Smooth muscle cell (in vitro differentiated cells): ENCODE measurements at regions not wholly inside any gene's neighbourhood (a gene's known extent, or its start where the extent isn't known, plus 50 kb on each side); places are given as distances from the start of the nearest gene placed in this dataset.

Experiments used
- DNase-seq: peaks from one replicate; lab custom pipeline; 2025; ENCODE audit not compliant: unreplicated experiment; lab: John Stamatoyannopoulos, UW
- H2AFZ ChIP-seq: fragments of 200-600 bp; sonication (generic); 2 replicates; pipeline ENCODE4 v1.6.0; 2016; ENCODE audit warnings: antibody characterized with exemption, low read depth, mild to moderate bottlenecking
- H3F3A ChIP-seq: fragments of 200-600 bp; sonication (generic); 2 replicates; pipeline ENCODE4 v1.6.0; 2017; ENCODE audit warnings: antibody characterized with exemption, low read depth
- H3K27ac ChIP-seq: fragments of 200-600 bp; sonication (generic); 2 replicates; pipeline ENCODE4 v1.5.1; 2016; ENCODE audit warnings: low read depth, mild to moderate bottlenecking
- H3K27me3 ChIP-seq: fragments of 200-600 bp; sonication (generic); 2 replicates; pipeline ENCODE4 v1.6.1; 2016; ENCODE audit warnings: low read depth, mild to moderate bottlenecking
- H3K36me3 ChIP-seq: fragments of 200-600 bp; sonication (generic); 2 replicates; pipeline ENCODE4 v1.5.1; 2016; ENCODE audit warnings: low read depth
- H3K4me1 ChIP-seq: fragments of 200-600 bp; sonication (generic); 2 replicates; pipeline ENCODE4 v1.5.1; 2016; ENCODE audit warnings: low read depth
- H3K4me2 ChIP-seq: fragments of 200-600 bp; sonication (generic); 2 replicates; pipeline ENCODE4 v1.6.0; 2016; ENCODE audit warnings: mild to moderate bottlenecking
- H3K4me3 ChIP-seq: fragments of 200-600 bp; sonication (generic); 2 replicates; pipeline ENCODE4 v1.5.1; 2016; ENCODE audit warnings: mild to moderate bottlenecking
- H3K79me2 ChIP-seq: fragments of 200-600 bp; sonication (generic); 2 replicates; pipeline ENCODE4 v1.6.0; 2016; ENCODE audit warnings: low read depth, mild to moderate bottlenecking
- H3K9ac ChIP-seq: fragments of 200-600 bp; sonication (generic); 2 replicates; pipeline ENCODE4 v1.6.0; 2016; ENCODE audit warnings: low read depth
- H3K9me3 ChIP-seq: fragments of 200-600 bp; sonication (generic); replicated peaks from 2 replicates; pipeline ENCODE4 v1.5.1; 2016; ENCODE audit warnings: low read depth
- H4K20me1 ChIP-seq: fragments of 200-600 bp; sonication (generic); 2 replicates; pipeline ENCODE4 v1.6.0; 2016; ENCODE audit warnings: low read depth
- CTCF ChIP-seq: fragments of 200-600 bp; sonication (generic); IDR thresholded peaks from 2 replicates; pipeline ENCODE4 v1.5.1; 2017; ENCODE audit warnings: borderline replicate concordance, mild to moderate bottlenecking, antibody characterized with exemption; ENCODE audit not compliant: insufficient read depth, poor library complexity, severe bottlenecking
- WGBS: methylation state at CpG from one replicate; pipeline ENCODE4 v1.1.7; 2016; ENCODE audit warnings: low lambda C conversion rate; 5-methylcytosine and 5-hydroxymethylcytosine counted together

- no peaks in the 10 kb centered on the region for H3K36me3 ChIP-seq
- peaks cover 33% of the 10 kb centered on the region for H3K4me1 ChIP-seq
- no peak overlapping the region for H3K4me3 ChIP-seq
- H3K4me2 ChIP-seq, result no peak overlapping the region
- no peaks in the 10 kb centered on the region for H3K9me3 ChIP-seq
- no peak overlapping the region for H2AFZ ChIP-seq
- no peaks in the 10 kb centered on the region for H3K27me3 ChIP-seq
- H3K27ac ChIP-seq, result no peak overlapping the region
- no peaks in the 10 kb centered on the region for H3K79me2 ChIP-seq
- no peaks in the 10 kb centered on the region for H4K20me1 ChIP-seq
- peaks cover 3% of the 10 kb centered on the region for H3F3A ChIP-seq
- 97% methylated on average over 1 of the region's 1 CpG for WGBS
- TF ChIP-seq CTCF, result no peak
- no peak for DNase-seq
- no peak overlapping the region for H3K9ac ChIP-seq
Measured at GRCh38 chr13:50593207-50593606, 250.3 kb downstream of the DLEU7 start.

- Histone ChIP-seq H3K4me3 (no peak overlapping the region), H3K4me1 (peaks cover 28% of the 10 kb centered on the region), H4K20me1 (no peaks in the 10 kb centered on the region), H3K79me2 (no peaks in the 10 kb centered on the region), H3K27ac (no peak overlapping the region), H3K27me3 (no peaks in the 10 kb centered on the region), H3K4me2 (no peak overlapping the region), H3K36me3 (no peaks in the 10 kb centered on the region), H2AFZ (no peak overlapping the region), H3K9ac (no peak overlapping the region), H3F3A (peaks cover 3% of the 10 kb centered on the region), H3K9me3 (no peaks in the 10 kb centered on the region)
- no peak for TF ChIP-seq CTCF
- WGBS, result 78% methylated on average over 8 of the region's 11 CpGs
- no peak for DNase-seq
Measured at GRCh38 chr13:50594276-50595051, 249.0 kb downstream of the DLEU7 start.

- peaks cover 24% of the 10 kb centered on the region for H3K4me1 ChIP-seq
- H3K36me3 ChIP-seq, result no peaks in the 10 kb centered on the region
- no peak overlapping the region for H3K4me3 ChIP-seq
- peaks cover 1% of the 10 kb centered on the region for H3F3A ChIP-seq
- no peak for DNase-seq
- no peak for TF ChIP-seq CTCF
- no peak overlapping the region for H3K27ac ChIP-seq
- no peak overlapping the region for H2AFZ ChIP-seq
- H4K20me1 ChIP-seq, result no peaks in the 10 kb centered on the region
- H3K4me2 ChIP-seq, result no peak overlapping the region
- WGBS, result 87% methylated on average over 3 of the region's 3 CpGs
- no peaks in the 10 kb centered on the region for H3K9me3 ChIP-seq
- no peaks in the 10 kb centered on the region for H3K79me2 ChIP-seq
- H3K27me3 ChIP-seq, result no peaks in the 10 kb centered on the region
- H3K9ac ChIP-seq, result no peak overlapping the region
Measured at GRCh38 chr13:50595196-50595595, 248.3 kb downstream of the DLEU7 start.

GRCh38 chr13:50596156-50596555, 247.3 kb downstream of the DLEU7 start:
- no peaks in the 10 kb centered on the region for H3K27me3 ChIP-seq
- no peak overlapping the region for H3K4me3 ChIP-seq
- no peak for DNase-seq
- H3K9ac ChIP-seq, result no peak overlapping the region
- no peaks in the 10 kb centered on the region for H3K9me3 ChIP-seq
- H3K27ac ChIP-seq, result no peak overlapping the region
- no peaks in the 10 kb centered on the region for H3F3A ChIP-seq
- WGBS, result 92% methylated on average over 1 of the region's 1 CpG
- no peaks in the 10 kb centered on the region for H3K79me2 ChIP-seq
- H2AFZ ChIP-seq, result no peak overlapping the region
- no peak overlapping the region for H3K4me2 ChIP-seq
- no peak for TF ChIP-seq CTCF
- H3K36me3 ChIP-seq, result no peaks in the 10 kb centered on the region
- peaks cover 24% of the 10 kb centered on the region for H3K4me1 ChIP-seq
- no peaks in the 10 kb centered on the region for H4K20me1 ChIP-seq
